Activated T-cell treated with anti-CD3 and anti-CD28 coated beads, Interleukin-2, amount 50 U/mL, for 24 hours (primary cell): ENCODE measurements at regions not wholly inside any gene's neighbourhood (a gene's known extent, or its start where the extent isn't known, plus 50 kb on each side); places are given as distances from the start of the nearest gene placed in this dataset.

Source experiments
- DNase-seq: peaks from one replicate; pipeline ENCODE4 v3.0.0-alpha.2; 2020
- H3K27ac Mint-ChIP-seq: 2 replicates; pipeline ENCODE4 v1.8.0; 2020; ENCODE audit warnings: mild to moderate bottlenecking, mixed read lengths
- H3K27me3 Mint-ChIP-seq: 2 replicates; pipeline ENCODE4 v1.8.0; 2020; ENCODE audit warnings: mixed read lengths
- H3K36me3 Mint-ChIP-seq: 2 replicates; pipeline ENCODE4 v1.8.0; 2020; ENCODE audit warnings: low read depth, mixed read lengths
- H3K4me1 Mint-ChIP-seq: 2 replicates; pipeline ENCODE4 v1.8.0; 2020; ENCODE audit warnings: low read depth, mixed read lengths
- H3K4me3 Mint-ChIP-seq: 2 replicates; pipeline ENCODE4 v1.8.0; 2020; ENCODE audit warnings: mild to moderate bottlenecking, moderate library complexity, mixed read lengths
- H3K9me3 Mint-ChIP-seq: 2 replicates; pipeline ENCODE4 v1.8.0; 2020; ENCODE audit warnings: mixed read lengths

- Mint-ChIP-seq H3K9me3 (no peaks in the 10 kb centered on the region), H3K4me3 (no peak overlapping the region), H3K27me3 (peaks cover 27% of the 10 kb centered on the region), H3K27ac (no peak overlapping the region), H3K36me3 (no peaks in the 10 kb centered on the region), H3K4me1 (peaks cover 2% of the 10 kb centered on the region)
- DNase-seq, result no peak
These were observed 122.3 kb upstream of the RFLNA start for GRCh38 chr12:124172636-124173035.

GRCh38 chr12:124173692-124174091 lies 121.2 kb upstream of the RFLNA start:
- H3K4me3 Mint-ChIP-seq, result no peak overlapping the region
- DNase-seq, result no peak
- peaks cover 2% of the 10 kb centered on the region for H3K4me1 Mint-ChIP-seq
- H3K27ac Mint-ChIP-seq, result no peak overlapping the region
- H3K27me3 Mint-ChIP-seq, result peaks cover 32% of the 10 kb centered on the region
- H3K9me3 Mint-ChIP-seq, result no peaks in the 10 kb centered on the region
- H3K36me3 Mint-ChIP-seq, result no peaks in the 10 kb centered on the region

DNA sequence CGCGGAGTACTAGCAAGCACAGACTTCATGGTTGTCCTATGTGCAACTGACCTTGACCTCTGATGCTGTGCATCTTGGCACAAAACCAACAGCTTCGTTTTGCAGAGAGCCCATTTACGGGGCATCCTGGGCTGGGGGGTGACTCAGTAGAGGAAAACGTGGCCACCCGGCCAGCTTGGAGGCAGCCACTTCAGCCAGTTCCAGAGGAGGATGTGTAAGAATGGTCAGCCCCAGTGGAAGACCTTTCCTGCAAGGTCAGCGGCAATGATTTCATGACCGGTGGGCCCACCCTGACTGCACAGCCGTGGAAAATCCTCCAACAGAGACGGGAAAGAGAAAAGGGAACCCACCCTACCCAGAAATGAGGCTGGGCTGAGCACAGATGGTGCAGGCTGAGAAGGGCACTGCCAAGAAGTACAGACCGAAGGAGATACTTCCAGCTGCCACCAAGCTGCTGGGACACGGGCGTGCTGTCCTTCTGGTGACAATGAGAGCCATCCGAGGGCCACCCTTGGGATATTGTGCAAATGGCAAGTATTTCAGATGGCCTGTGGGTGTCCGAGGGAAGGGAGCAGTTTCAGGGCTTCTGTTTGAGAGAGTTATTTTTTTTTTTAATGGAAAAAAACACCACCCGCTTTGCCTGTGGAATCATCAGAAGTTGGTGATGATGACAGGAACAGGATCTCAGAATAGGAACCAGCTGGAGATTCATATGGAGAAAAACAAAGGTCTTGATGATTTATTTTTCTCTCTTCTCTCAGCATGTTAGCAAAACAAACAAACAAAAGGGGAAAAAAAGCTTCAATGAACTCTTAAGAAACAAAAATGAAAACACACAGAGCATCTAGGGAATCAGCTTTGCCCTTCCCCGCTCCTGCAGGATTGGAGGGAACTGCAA lies 120.2 kb upstream of the RFLNA start:
- no peak overlapping the region for H3K27ac Mint-ChIP-seq
- H3K27me3 Mint-ChIP-seq, result peaks cover 36% of the 10 kb centered on the region
- H3K4me3 Mint-ChIP-seq, result no peak overlapping the region
- H3K4me1 Mint-ChIP-seq, result peaks cover 2% of the 10 kb centered on the region
- H3K36me3 Mint-ChIP-seq, result no peaks in the 10 kb centered on the region
- no peaks in the 10 kb centered on the region for H3K9me3 Mint-ChIP-seq
- DNase-seq, result no peak

DNA sequence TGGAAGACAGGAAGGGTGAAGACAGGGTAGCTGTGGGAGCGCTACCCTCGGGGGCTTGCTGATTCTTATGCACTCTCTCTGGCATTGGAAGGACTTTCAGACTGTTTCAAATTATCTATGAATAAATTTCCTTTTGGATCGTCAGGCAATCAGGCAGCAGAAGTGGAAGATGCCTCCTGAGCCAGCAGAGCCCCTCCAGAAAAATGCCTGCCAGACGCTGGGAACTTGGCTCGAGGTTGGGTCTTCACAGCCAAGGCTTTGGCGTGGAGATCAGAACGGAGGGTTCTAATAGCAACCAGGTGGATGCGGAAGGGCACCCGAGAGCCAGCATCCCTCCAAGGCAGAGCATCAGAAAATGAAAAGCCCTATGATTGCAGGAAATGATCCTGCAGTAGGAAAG lies 119.2 kb upstream of the RFLNA start:
- peaks cover 38% of the 10 kb centered on the region for H3K27me3 Mint-ChIP-seq

DNA sequence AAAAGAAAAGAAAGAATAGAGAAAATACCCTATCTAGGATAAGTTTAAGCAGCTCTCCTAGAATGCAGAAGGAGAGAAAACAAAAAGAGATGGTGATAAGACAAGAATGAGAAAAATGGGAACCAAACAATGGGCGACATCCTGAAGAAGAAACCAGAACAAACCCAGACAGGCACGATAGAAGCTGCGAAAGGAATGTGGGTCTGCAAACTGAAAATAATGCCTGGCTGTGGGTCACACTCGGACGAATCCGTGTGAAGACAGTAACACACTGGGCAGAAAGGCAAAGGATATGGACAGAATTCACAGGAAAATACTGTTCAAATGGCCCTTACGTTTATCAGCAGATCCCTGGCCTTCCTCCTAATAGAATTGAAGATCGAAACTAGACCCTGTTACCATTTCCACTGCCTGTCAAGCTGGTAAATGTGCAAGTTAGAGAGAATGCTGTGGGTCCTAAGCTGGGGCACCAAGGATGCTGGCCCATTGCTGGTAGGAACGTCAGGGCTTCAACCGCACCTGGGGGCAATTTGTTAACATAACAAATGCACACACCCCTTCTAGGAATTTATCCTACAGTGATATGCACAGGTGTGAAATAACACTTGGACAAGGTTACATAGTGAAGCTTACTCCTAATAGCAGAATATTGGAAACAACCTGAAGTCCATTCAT lies 117.5 kb upstream of the RFLNA start:
- H3K4me1 Mint-ChIP-seq, result peaks cover 2% of the 10 kb centered on the region
- no peak for DNase-seq
- no peaks in the 10 kb centered on the region for H3K9me3 Mint-ChIP-seq
- no peak overlapping the region for H3K4me3 Mint-ChIP-seq
- peaks cover 35% of the 10 kb centered on the region for H3K27me3 Mint-ChIP-seq
- H3K27ac Mint-ChIP-seq, result no peak overlapping the region
- H3K36me3 Mint-ChIP-seq, result no peaks in the 10 kb centered on the region

More for the DNA sequence above, 119.2 kb upstream of the RFLNA start:
- DNase-seq, result no peak
- Mint-ChIP-seq H3K4me1 (peaks cover 2% of the 10 kb centered on the region), H3K36me3 (no peaks in the 10 kb centered on the region), H3K4me3 (no peak overlapping the region), H3K9me3 (no peaks in the 10 kb centered on the region), H3K27ac (no peak overlapping the region)

DNA sequence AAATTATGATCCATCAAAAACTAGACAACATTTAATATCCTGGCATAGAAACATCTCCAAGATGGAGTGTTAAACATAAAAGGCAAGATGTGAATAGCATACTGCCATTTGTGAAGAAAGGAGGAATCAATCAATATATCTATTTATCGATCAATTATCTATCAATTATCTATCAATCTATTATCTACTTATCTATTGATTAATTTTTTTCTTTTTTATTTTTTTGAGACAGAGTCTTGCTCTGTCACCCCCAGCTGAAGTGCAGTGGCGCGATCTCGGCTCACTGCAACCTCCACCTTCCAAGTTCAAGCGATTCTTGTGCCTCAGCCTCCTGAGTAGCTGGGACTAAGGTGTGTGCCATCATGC lies 117.0 kb upstream of the RFLNA start:
- no peak for DNase-seq
- Mint-ChIP-seq H3K9me3 (no peaks in the 10 kb centered on the region), H3K4me1 (peaks cover 2% of the 10 kb centered on the region), H3K27me3 (peaks cover 35% of the 10 kb centered on the region), H3K36me3 (no peaks in the 10 kb centered on the region), H3K27ac (no peak overlapping the region), H3K4me3 (no peak overlapping the region)

DNA sequence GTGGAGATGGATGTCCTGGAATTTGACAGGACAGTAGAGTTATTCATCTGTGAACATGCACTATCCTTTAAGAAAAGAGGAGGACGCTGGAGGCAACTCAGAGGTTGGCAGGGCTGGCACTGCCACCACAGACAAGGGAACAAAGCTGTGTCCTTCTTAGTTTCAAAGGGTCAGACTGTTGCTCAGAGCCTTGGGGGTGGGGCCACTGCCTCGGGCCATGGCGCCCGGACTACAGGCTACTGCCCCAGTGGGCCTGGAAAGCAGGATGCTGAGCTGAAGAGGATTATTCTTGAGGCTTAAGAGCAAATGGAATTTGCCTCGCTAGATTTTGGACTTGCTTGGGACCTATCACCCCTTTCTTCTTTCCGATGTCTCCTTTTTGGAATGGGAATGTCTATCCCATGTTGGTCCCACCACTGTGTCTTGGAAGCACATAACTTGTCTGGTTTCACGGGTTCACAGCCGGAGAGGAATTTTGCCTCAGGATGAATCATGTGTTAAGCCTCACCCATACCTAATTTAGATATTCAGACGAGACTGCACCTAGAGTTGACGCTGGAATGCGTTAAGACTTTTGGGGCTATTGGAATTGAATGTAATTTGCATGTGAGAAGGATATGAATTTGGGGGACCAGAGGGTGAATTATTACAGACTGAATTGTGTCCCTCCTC lies 114.8 kb upstream of the RFLNA start:
- Mint-ChIP-seq H3K27me3 (peaks cover 17% of the 10 kb centered on the region), H3K4me3 (no peak overlapping the region), H3K27ac (no peak overlapping the region), H3K9me3 (no peaks in the 10 kb centered on the region), H3K36me3 (no peaks in the 10 kb centered on the region), H3K4me1 (peaks cover 2% of the 10 kb centered on the region)
- DNase-seq, result no peak

DNA sequence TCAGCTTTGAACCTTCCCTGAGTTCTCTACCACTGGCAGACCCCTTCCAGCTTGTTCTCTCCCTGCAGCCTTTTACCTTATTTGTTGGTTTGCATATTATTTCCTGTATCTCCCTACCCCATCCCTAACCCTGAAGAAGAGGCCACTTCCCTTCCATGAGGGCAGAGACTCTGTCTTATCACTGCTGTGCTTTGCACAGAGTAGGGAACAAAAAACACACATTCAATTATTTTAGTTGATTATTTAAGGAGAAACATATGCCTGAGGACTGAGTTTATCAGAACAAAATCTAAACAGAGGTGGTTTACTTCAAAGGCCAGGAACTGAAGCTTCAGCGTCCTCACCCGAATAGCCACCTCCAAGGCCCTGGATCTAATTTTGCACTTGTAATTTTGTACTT lies 111.7 kb upstream of the RFLNA start:
- Mint-ChIP-seq H3K36me3 (no peaks in the 10 kb centered on the region), H3K27ac (no peak overlapping the region), H3K4me3 (no peak overlapping the region), H3K9me3 (no peaks in the 10 kb centered on the region), H3K4me1 (no peaks in the 10 kb centered on the region), H3K27me3 (peaks cover 8% of the 10 kb centered on the region)
- no peak for DNase-seq

DNA sequence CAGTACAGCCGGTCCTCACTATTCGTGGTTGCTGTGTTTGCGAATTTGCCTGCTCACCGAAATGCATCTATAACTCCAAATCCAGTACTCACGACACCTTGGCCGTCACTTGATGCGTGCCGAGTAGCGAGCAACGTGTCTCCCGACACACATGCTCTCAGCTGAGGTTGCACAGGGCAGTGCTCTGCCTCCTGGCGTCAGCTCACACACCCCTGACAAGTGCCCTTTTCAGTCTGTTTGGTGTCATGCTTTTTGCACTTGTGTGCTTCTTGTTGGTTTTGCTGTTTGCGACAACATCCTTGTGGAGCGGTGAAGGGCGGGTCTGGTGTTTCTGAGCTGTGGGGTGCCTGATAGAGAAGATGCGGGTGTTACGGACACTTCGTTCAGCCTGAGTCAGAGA lies 110.4 kb upstream of the RFLNA start:
- Mint-ChIP-seq H3K4me1 (no peaks in the 10 kb centered on the region), H3K27ac (no peak overlapping the region), H3K4me3 (no peak overlapping the region), H3K27me3 (peaks cover 3% of the 10 kb centered on the region), H3K36me3 (no peaks in the 10 kb centered on the region), H3K9me3 (no peaks in the 10 kb centered on the region)
- DNase-seq, result no peak

GRCh38 chr12:124185971-124186686 lies 108.8 kb upstream of the RFLNA start:
- no peaks in the 10 kb centered on the region for H3K4me1 Mint-ChIP-seq
- H3K27ac Mint-ChIP-seq, result no peak overlapping the region
- DNase-seq, result no peak
- H3K36me3 Mint-ChIP-seq, result no peaks in the 10 kb centered on the region
- H3K4me3 Mint-ChIP-seq, result no peak overlapping the region
- no peaks in the 10 kb centered on the region for H3K9me3 Mint-ChIP-seq
- H3K27me3 Mint-ChIP-seq, result no peaks in the 10 kb centered on the region

DNA sequence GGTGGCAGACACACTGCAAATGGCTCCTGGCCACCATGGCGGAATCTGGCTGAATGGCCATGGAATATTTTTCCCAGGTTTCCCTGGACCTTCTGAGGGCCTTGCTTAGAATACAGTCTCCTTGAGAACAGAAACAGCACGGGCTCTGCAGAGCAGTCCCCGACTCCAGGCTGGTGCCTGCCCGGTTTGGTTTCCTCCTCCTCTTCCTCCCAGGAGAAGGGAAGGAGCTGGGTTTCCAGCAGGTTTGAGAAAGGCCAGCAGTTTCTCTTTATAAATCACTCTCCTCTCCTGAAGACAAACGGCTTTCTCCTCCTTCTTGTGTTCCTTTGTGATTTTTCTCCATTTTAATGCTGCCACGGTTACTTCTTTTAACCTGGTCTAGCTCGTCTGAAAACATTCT lies 106.8 kb upstream of the RFLNA start:
- Mint-ChIP-seq H3K4me3 (no peak overlapping the region), H3K36me3 (no peaks in the 10 kb centered on the region), H3K27ac (no peak overlapping the region), H3K4me1 (no peaks in the 10 kb centered on the region), H3K9me3 (no peaks in the 10 kb centered on the region), H3K27me3 (no peaks in the 10 kb centered on the region)
- DNase-seq, result no peak

DNA sequence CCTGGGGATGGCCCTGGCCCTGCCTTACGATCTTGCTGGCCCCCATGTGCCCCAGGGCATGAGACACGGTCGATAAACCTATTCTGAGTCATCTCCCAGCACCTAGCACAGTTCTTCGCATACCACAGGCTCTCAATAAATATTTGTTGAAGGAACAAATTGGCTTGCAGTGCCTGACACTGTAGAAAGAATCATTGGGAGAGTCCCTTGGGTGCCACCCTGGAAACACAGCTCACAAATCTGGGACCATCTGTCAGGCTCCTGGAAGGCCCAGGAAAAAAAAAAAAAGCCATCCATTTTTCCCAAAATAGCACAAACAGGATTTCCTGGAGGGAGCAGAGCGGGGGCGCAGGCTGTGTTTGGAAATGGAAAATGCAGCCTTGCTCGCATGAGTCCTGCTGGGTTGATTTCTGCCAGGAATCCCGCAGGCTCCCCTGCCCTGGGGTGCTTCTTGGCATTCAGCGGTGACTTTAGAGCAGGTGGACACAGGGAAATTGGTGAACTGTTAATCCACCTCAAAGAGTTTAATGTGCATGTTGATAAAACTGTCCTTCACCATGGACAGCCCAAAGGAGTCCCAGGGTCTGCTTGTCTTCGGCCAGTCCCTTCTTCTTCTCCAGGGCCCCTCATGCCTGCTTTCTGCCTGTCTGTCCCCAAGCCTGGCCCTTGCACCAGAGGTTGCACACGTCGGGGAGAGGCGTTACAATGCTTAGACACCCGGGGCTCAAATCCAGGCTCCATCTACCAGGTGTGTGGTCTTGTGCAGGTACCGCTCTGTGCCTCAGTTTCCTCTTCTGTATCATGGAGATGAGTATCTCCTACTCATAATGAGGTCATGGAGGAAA lies 106.1 kb upstream of the RFLNA start:
- no peak overlapping the region for H3K4me3 Mint-ChIP-seq

DNA sequence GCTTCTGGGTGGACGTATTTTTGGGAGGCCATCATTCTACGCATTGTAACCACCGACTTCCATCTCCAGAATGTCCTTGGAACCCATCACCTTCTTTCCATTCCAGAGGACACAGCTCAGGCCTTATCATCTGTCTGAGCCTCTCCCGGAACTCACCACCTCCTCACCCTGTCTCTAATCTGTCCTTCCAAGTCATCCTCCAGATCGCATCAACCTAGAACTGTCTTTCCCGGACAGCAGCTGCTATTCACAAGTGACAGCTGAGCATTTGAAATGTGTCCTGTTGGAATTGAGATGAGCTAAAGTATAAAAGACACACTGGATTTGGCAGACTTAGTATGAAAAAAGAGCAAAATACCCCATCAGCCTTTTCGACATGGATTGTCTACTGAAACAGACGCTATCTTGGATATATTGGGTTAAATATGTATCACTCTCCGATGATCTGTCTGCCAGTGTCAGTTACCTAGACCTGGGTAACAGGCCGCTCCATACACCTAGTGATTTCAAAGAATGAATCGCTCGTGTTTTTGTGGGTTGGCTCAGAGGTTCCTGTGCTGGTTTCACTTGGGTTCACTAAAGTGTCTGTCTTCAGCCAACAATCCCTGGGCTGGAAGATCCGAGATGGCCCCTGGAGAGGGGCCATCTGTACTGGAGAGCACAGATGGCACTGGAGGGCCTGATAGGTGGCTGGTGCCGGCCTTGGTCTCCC lies 104.4 kb upstream of the RFLNA start:
- no peak overlapping the region for H3K27ac Mint-ChIP-seq
- H3K36me3 Mint-ChIP-seq, result no peaks in the 10 kb centered on the region
- no peaks in the 10 kb centered on the region for H3K9me3 Mint-ChIP-seq
- no peak for DNase-seq
- no peaks in the 10 kb centered on the region for H3K27me3 Mint-ChIP-seq
- H3K4me3 Mint-ChIP-seq, result no peak overlapping the region
- no peaks in the 10 kb centered on the region for H3K4me1 Mint-ChIP-seq

More for the DNA sequence above, 106.1 kb upstream of the RFLNA start:
- H3K4me1 Mint-ChIP-seq, result no peaks in the 10 kb centered on the region
- no peak for DNase-seq
- no peak overlapping the region for H3K27ac Mint-ChIP-seq
- H3K27me3 Mint-ChIP-seq, result no peaks in the 10 kb centered on the region
- H3K36me3 Mint-ChIP-seq, result no peaks in the 10 kb centered on the region
- H3K9me3 Mint-ChIP-seq, result no peaks in the 10 kb centered on the region
